Thoracic aorta (tissue), 2 donors: ENCODE measurements at regions not wholly inside any gene's neighbourhood (a gene's known extent, or its start where the extent isn't known, plus 50 kb on each side); places are given as distances from the start of the nearest gene placed in this dataset.

Source experiments
- ATAC-seq: fragments of 150-250 bp; one replicate; pipeline ENCODE4 v1.8.0; 2017; ENCODE audit warnings: low read depth; ENCODE audit not compliant: insufficient number of reproducible peaks, low FRiP score
- DNase-seq: peaks from one replicate; pipeline ENCODE4 v3.0.0-alpha.2; 2020; ENCODE audit warnings: low spot score
- H3K27ac ChIP-seq, 2 donors: fragments of 200-600 bp; sonication (generic); 1 replicate in 1 of 2; 2 replicates in 1 of 2; pipeline ENCODE4 v1.5.1; 2016; ENCODE audit warnings: mild to moderate bottlenecking in 2 of 2, moderate library complexity in 2 of 2
- H3K27me3 ChIP-seq: fragments of 200-600 bp; sonication (generic); replicated peaks from 2 replicates; pipeline ENCODE4 v1.6.0; 2016; ENCODE audit warnings: mild to moderate bottlenecking; ENCODE audit not compliant: insufficient read depth
- H3K36me3 ChIP-seq: fragments of 200-600 bp; sonication (generic); one replicate; pipeline ENCODE4 v1.5.1; 2016
- H3K4me1 ChIP-seq, 2 donors: fragments of 200-600 bp; sonication (generic); 1 replicate in 1 of 2; 2 replicates in 1 of 2; pipeline versions ENCODE4 v1.5.1 to v1.6.0; 2016; ENCODE audit warnings: low read depth in 2 of 2, mild to moderate bottlenecking in 1 of 2; ENCODE audit not compliant: control insufficient read depth in 1 of 2
- H3K4me3 ChIP-seq: fragments of 200-600 bp; sonication (generic); 2 replicates; pipeline ENCODE4 v1.5.1; 2016; ENCODE audit warnings: mild to moderate bottlenecking
- H3K9me3 ChIP-seq: fragments of 200-600 bp; sonication (generic); 2 replicates; pipeline ENCODE4 v1.5.1; 2016
- CTCF ChIP-seq: fragments of 200-600 bp; sonication (generic); IDR thresholded peaks from one replicate; pipeline ENCODE4 v1.5.1; 2019; ENCODE audit warnings: antibody characterized with exemption

- TF ChIP-seq CTCF = no peak
- Histone ChIP-seq H3K4me3 (no peak overlapping the region), H3K27ac (no peak overlapping the region), H3K4me1 (peaks cover 3 to 22% of the 10 kb centered on the region in 2 donors), H3K27me3 (no peaks in the 10 kb centered on the region), H3K36me3 (no peaks in the 10 kb centered on the region), H3K9me3 (no peaks in the 10 kb centered on the region)
- DNase-seq (no peak), ATAC-seq (no peak)
Observed at GRCh38 chr20:57941604-57942381, 232.0 kb upstream of the PMEPA1 start.

GRCh38 chr20:57940868-57941522, 231.2 kb upstream of the PMEPA1 start:
- Histone ChIP-seq H3K9me3 (no peaks in the 10 kb centered on the region), H3K4me1 (peaks cover 3 to 22% of the 10 kb centered on the region in 2 donors), H3K27me3 (no peaks in the 10 kb centered on the region), H3K36me3 (no peaks in the 10 kb centered on the region), H3K4me3 (no peak overlapping the region), H3K27ac (no peak overlapping the region)
- no peak for TF ChIP-seq CTCF
- DNase-seq = no peak
- no peak for ATAC-seq

GRCh38 chr20:57940376-57940775, 230.6 kb upstream of the PMEPA1 start:
- Histone ChIP-seq H3K9me3 (no peaks in the 10 kb centered on the region), H3K27me3 (no peaks in the 10 kb centered on the region), H3K36me3 (no peaks in the 10 kb centered on the region), H3K4me1 (peaks cover 3 to 22% of the 10 kb centered on the region in 2 donors), H3K4me3 (no peak overlapping the region), H3K27ac (no peak overlapping the region)
- no peak for TF ChIP-seq CTCF
- no peak for ATAC-seq
- DNase-seq = no peak

GRCh38 chr20:57939499-57939898, 229.7 kb upstream of the PMEPA1 start:
- Histone ChIP-seq H3K4me3 (no peak overlapping the region), H3K9me3 (no peaks in the 10 kb centered on the region), H3K27ac (no peak overlapping the region), H3K4me1 (peaks cover 3 to 22% of the 10 kb centered on the region in 2 donors), H3K27me3 (no peaks in the 10 kb centered on the region), H3K36me3 (no peaks in the 10 kb centered on the region)
- TF ChIP-seq CTCF = no peak
- ATAC-seq (no peak), DNase-seq (no peak)
